HCT116 (cell line): ENCODE measurements at regions not wholly inside any gene's neighbourhood (a gene's known extent, or its start where the extent isn't known, plus 50 kb on each side); places are given as distances from the start of the nearest gene placed in this dataset.

Experiments
- ATAC-seq: fragments of 200-7000 bp; cut with Tn5 transposase; 2 replicates; pipeline ENCODE4 v1.9.1; 2020; ENCODE audit warnings: mild to moderate bottlenecking, moderate library complexity
- BruUV-seq: library from RNA; stranded (reverse); fragments of 400-500 nt; replicated peaks from 2 replicates; lab custom pipeline; 2021; lab: Mats Ljungman, UMichigan
- CTCF ChIA-PET: fragments of 300-600 bp; sonication (Branson Sonifier 250); formaldehyde crosslinking; loops from one replicate; lab custom pipeline; 2021; ENCODE audit warnings: antibody characterized with exemption; lab: Charles Lee
- POLR2A ChIA-PET: fragments of 300-600, 350-600 bp; sonication (Branson Sonifier 250); formaldehyde crosslinking; loops from one replicate; lab custom pipeline; 2021; ENCODE audit warnings: antibody characterized with exemption; lab: Charles Lee
- RAD21 ChIA-PET, 2 experiments: fragments of 300-600 bp; sonication (Branson Sonifier 250); formaldehyde crosslinking; loops; one replicate each; lab custom pipeline; 2023; ENCODE audit warnings: low total read pairs in 2 of 2; ENCODE audit not compliant: uncharacterized antibody in 2 of 2, unreplicated experiment in 2 of 2, low non-redundant PET in 1 of 2; lab: Charles Lee
- DNase-seq: peaks from one replicate; pipeline ENCODE4 v3.0.0-alpha.2; 2010; ENCODE audit warnings: low read depth, low spot score
- H2AFZ ChIP-seq: fragments of 200-600 bp; shearing (Covaris generic), sonication (generic); 2 replicates; pipeline ENCODE4 v1.6.1; 2017; ENCODE audit warnings: low read depth, mixed run types, mixed read lengths, antibody characterized with exemption, low read length; ENCODE audit not compliant: poor library complexity, severe bottlenecking
- H3K27ac ChIP-seq: 2 replicates; pipeline ENCODE4 v1.5.1; 2012; ENCODE audit warnings: low read depth, low read length
- H3K27me3 ChIP-seq: fragments of 200-600 bp; sonication (generic); 2 replicates; pipeline ENCODE4 v1.6.1; 2016; ENCODE audit warnings: mixed run types, low read length, mixed read lengths; ENCODE audit not compliant: insufficient read depth
- H3K36me3 ChIP-seq, 2 experiments: fragments of 200-500 bp in 1 of 2; fragments of 200-600 bp in 1 of 2; sonication (Bioruptor generic) in 1 of 2; sonication (generic) in 1 of 2; 2 replicates each; pipeline versions ENCODE4 v1.5.1 to v1.6.1; 2014 to 2016; ENCODE audit warnings: low read length in 2 of 2, inconsistent platforms in 1 of 2, mixed read lengths in 1 of 2, mixed run types in 1 of 2; ENCODE audit not compliant: insufficient read depth in 2 of 2, control insufficient read depth in 1 of 2
- H3K4me1 ChIP-seq, 2 experiments: fragments of 200-600 bp in 1 of 2; sonication (generic) in 1 of 2; 2 replicates each; pipeline versions ENCODE4 v1.5.1 to v1.6.1; 2012 to 2017; ENCODE audit warnings: low read length in 2 of 2, inconsistent platforms in 1 of 2, mild to moderate bottlenecking in 1 of 2, mixed read lengths in 1 of 2, mixed run types in 1 of 2, moderate library complexity in 1 of 2; ENCODE audit not compliant: insufficient read depth in 2 of 2, control insufficient read depth in 1 of 2
- H3K4me2 ChIP-seq: fragments of 200-600 bp; sonication (generic); 2 replicates; pipeline ENCODE4 v1.6.1; 2017; ENCODE audit warnings: mixed run types, low read length, mixed read lengths
- H3K4me3 ChIP-seq, 2 experiments: fragments of 200-600 bp in 1 of 2; sonication (generic) in 1 of 2; replicated peaks in 1 of 2; 2 replicates each; pipeline ENCODE4 v1.5.1; 2011 to 2016; ENCODE audit warnings: low read length in 2 of 2, control low read depth in 1 of 2, low read depth in 1 of 2, mild to moderate bottlenecking in 1 of 2, mixed read lengths in 1 of 2, mixed run types in 1 of 2
- H3K79me2 ChIP-seq: fragments of 200-600 bp; sonication (generic); 2 replicates; pipeline ENCODE4 v1.6.1; 2017; ENCODE audit warnings: mild to moderate bottlenecking, mixed run types, low read length, moderate library complexity, mixed read lengths; ENCODE audit not compliant: insufficient read depth
- H3K9ac ChIP-seq: fragments of 200-600 bp; sonication (generic); 2 replicates; pipeline ENCODE4 v1.6.1; 2016; ENCODE audit warnings: low read length, mixed read lengths
- H3K9me2 ChIP-seq: fragments of 200-600 bp; sonication (generic), shearing (Covaris generic); 2 replicates; pipeline ENCODE4 v1.6.1; 2017; ENCODE audit warnings: mixed run types, mild to moderate bottlenecking, moderate library complexity; ENCODE audit not compliant: insufficient read depth
- H3K9me3 ChIP-seq, 2 experiments: fragments of 200-500 bp in 1 of 2; fragments of 200-600 bp in 1 of 2; sonication (Bioruptor generic) in 1 of 2; sonication (generic) in 1 of 2; 2 replicates each; pipeline ENCODE4 v1.6.1; 2014 to 2017; ENCODE audit warnings: low read length in 2 of 2, mixed read lengths in 2 of 2, inconsistent platforms in 1 of 2, low read depth in 1 of 2, mild to moderate bottlenecking in 1 of 2, mixed run types in 1 of 2, moderate library complexity in 1 of 2; ENCODE audit not compliant: control insufficient read depth in 1 of 2, insufficient read depth in 1 of 2
- H4K20me1 ChIP-seq: fragments of 200-600 bp; sonication (generic), shearing (Covaris generic); 2 replicates; pipeline ENCODE4 v1.6.1; 2017; ENCODE audit warnings: mixed run types, mild to moderate bottlenecking, moderate library complexity; ENCODE audit not compliant: insufficient read depth
- CEBPB ChIP-seq: IDR thresholded peaks from 2 replicates; pipeline ENCODE4 v1.6.1; 2012; ENCODE audit warnings: low read depth
- CTCF ChIP-seq, 3 experiments: fragments of 200-600 bp in 1 of 3; sonication (generic) in 1 of 3; IDR thresholded peaks in 2 of 3; conservative IDR thresholded peaks in 1 of 3; 2 replicates each; pipeline ENCODE4 v1.5.1; 2012 to 2017; ENCODE audit warnings: low read depth in 2 of 3, low read length in 2 of 3, antibody characterized with exemption in 1 of 3, borderline replicate concordance in 1 of 3, control low read depth in 1 of 3, mild to moderate bottlenecking in 1 of 3, mixed read lengths in 1 of 3, mixed run types in 1 of 3, moderate library complexity in 1 of 3; ENCODE audit not compliant: insufficient read depth in 1 of 3
- ELF1 ChIP-seq: IDR thresholded peaks from 2 replicates; pipeline ENCODE4 v1.6.1; 2012; ENCODE audit warnings: low read depth, borderline replicate concordance
- EZH2phosphoT487 ChIP-seq: fragments of 200-600 bp; IDR thresholded peaks from 2 replicates; pipeline ENCODE4 v1.6.1; 2018; ENCODE audit warnings: antibody characterized with exemption, borderline replicate concordance
- FOSL1 ChIP-seq: IDR thresholded peaks from 2 replicates; pipeline ENCODE4 v1.6.1; 2012; ENCODE audit warnings: low read depth
- POLR2A ChIP-seq: IDR thresholded peaks from 2 replicates; pipeline ENCODE4 v1.7.0; 2011; ENCODE audit warnings: borderline replicate concordance; ENCODE audit not compliant: insufficient read depth, insufficient read length; ENCODE audit errors: extremely low read depth
- POLR2AphosphoS5 ChIP-seq: IDR thresholded peaks from 2 replicates; pipeline ENCODE4 v1.6.1; 2011; ENCODE audit warnings: mild to moderate bottlenecking, low read depth, low read length, moderate library complexity
- SIN3A ChIP-seq: IDR thresholded peaks from 2 replicates; pipeline ENCODE4 v1.6.1; 2012; ENCODE audit warnings: low read depth
- SP1 ChIP-seq: IDR thresholded peaks from 2 replicates; pipeline ENCODE4 v1.6.1; 2012; ENCODE audit warnings: low read depth
- SRF ChIP-seq: IDR thresholded peaks from 2 replicates; pipeline ENCODE4 v1.6.1; 2012; ENCODE audit warnings: low read depth
- YY1 ChIP-seq: IDR thresholded peaks from 2 replicates; pipeline ENCODE4 v1.6.1; 2011; ENCODE audit warnings: low read length, low read depth, moderate library complexity, mild to moderate bottlenecking; ENCODE audit not compliant: insufficient replicate concordance; ENCODE audit errors: extremely low read depth
- ZNF274 ChIP-seq: fragments of 200-500 bp; sonication (Bioruptor generic); IDR thresholded peaks from 2 replicates; pipeline ENCODE4 v1.6.1; 2014; ENCODE audit warnings: mild to moderate bottlenecking, low read depth, low read length, inconsistent platforms
- intact Hi-C: fragments of 100-400 bp; cut with micrococcal nuclease; formaldehyde crosslinking; loops from 2 replicates; pipeline ENCODE4 v1.10.0; 2022
- TF ChIP-seq, protein P1 (sequence below): IDR thresholded peaks from 2 replicates; pipeline ENCODE4 v1.6.1; 2012
- TF ChIP-seq, protein P2 (sequence below): IDR thresholded peaks from 2 replicates; pipeline ENCODE4 v1.6.1; 2012; ENCODE audit warnings: low read depth
- TF ChIP-seq, protein P3 (sequence below): IDR thresholded peaks from 2 replicates; pipeline ENCODE4 v1.6.1; 2012

- ChIA-PET POLR2A (no interaction called here), RAD21 (no interaction called here), CTCF (no interaction called here)
- Histone ChIP-seq H3K4me3 (no peak overlapping the region), H3K27ac (no peak overlapping the region), H3K79me2 (no peaks in the 10 kb centered on the region), H3K36me3 (no peaks in the 10 kb centered on the region), H2AFZ (no peak overlapping the region), H3K9me3 (no peaks in the 10 kb centered on the region), H3K9me2 (no peaks in the 10 kb centered on the region), H3K9ac (no peak overlapping the region), H4K20me1 (no peaks in the 10 kb centered on the region), H3K4me2 (no peak overlapping the region), H3K27me3 (peaks cover 39% of the 10 kb centered on the region), H3K4me1 (no peaks in the 10 kb centered on the region)
- no TSS peak for BruUV-seq
- intact Hi-C loops: no loop called here
- TF ChIP-seq, protein P1, sequence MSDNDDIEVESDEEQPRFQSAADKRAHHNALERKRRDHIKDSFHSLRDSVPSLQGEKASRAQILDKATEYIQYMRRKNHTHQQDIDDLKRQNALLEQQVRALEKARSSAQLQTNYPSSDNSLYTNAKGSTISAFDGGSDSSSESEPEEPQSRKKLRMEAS: no peak
- TF ChIP-seq ELF1 (no peak), POLR2A (no peak), FOSL1 (no peak), CTCF (IDR thresholded peaks at IDR 0.05 in 2 of 3, conservative IDR thresholded peaks at IDR 0.05 in 1 of 3; ENCODE audit: borderline replicate concordance in 1 of 3, insufficient read depth in 1 of 3, low read depth in 2 of 3, low read length in 2 of 3) (no peak), SP1 (no peak)
- no peak for DNase-seq
- no peak for ATAC-seq
Observed at GRCh38 chr3:43960448-43960840, 269.7 kb downstream of the ABHD5 start.

DNA sequence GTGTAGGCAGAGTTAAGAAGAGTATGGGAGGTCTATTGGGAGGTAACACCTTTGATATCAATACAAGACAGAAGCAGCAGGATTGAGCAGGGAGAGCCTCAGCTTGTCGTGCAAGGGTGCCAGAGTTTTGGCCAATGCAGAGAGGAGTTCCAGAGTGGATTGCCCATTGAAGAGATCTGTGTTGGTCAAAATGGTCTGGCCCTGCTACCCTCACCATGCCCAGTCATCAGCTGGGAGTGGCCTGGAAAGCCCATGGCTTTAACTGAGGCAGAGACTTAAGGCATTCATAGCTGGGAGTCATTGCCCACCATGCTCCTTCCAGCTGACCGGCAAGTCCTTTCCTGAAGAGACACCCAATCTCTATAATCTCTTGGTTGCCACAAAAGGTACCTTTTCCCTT is 271.3 kb downstream of the ABHD5 start:
- intact Hi-C loops: no loop called here
- H2AFZ ChIP-seq: no peak overlapping the region
- H3K4me1 ChIP-seq: no peaks in the 10 kb centered on the region
- peaks cover 31% of the 10 kb centered on the region for H3K27me3 ChIP-seq
- no peak overlapping the region for H3K9ac ChIP-seq
- DNase-seq: no peak
- no peaks in the 10 kb centered on the region for H3K36me3 ChIP-seq
- CTCF ChIA-PET: no interaction called here
- no TSS peak for BruUV-seq
- no peaks in the 10 kb centered on the region for H3K79me2 ChIP-seq
- RAD21 ChIA-PET: no interaction called here
- no peak overlapping the region for H3K27ac ChIP-seq
- no peaks in the 10 kb centered on the region for H4K20me1 ChIP-seq
- ATAC-seq: no peak
- no peaks in the 10 kb centered on the region for H3K9me2 ChIP-seq
- H3K4me2 ChIP-seq: no peak overlapping the region
- POLR2A ChIA-PET: no interaction called here
- H3K4me3 ChIP-seq: no peak overlapping the region
- H3K9me3 ChIP-seq: no peaks in the 10 kb centered on the region
- TF ChIP-seq ZNF274 (no peak), SIN3A (no peak), POLR2AphosphoS5 (no peak), YY1 (no peak), SRF (no peak), POLR2A (no peak), EZH2phosphoT487 (no peak), CEBPB (no peak), ELF1 (no peak)
- TF ChIP-seq, protein P2, sequence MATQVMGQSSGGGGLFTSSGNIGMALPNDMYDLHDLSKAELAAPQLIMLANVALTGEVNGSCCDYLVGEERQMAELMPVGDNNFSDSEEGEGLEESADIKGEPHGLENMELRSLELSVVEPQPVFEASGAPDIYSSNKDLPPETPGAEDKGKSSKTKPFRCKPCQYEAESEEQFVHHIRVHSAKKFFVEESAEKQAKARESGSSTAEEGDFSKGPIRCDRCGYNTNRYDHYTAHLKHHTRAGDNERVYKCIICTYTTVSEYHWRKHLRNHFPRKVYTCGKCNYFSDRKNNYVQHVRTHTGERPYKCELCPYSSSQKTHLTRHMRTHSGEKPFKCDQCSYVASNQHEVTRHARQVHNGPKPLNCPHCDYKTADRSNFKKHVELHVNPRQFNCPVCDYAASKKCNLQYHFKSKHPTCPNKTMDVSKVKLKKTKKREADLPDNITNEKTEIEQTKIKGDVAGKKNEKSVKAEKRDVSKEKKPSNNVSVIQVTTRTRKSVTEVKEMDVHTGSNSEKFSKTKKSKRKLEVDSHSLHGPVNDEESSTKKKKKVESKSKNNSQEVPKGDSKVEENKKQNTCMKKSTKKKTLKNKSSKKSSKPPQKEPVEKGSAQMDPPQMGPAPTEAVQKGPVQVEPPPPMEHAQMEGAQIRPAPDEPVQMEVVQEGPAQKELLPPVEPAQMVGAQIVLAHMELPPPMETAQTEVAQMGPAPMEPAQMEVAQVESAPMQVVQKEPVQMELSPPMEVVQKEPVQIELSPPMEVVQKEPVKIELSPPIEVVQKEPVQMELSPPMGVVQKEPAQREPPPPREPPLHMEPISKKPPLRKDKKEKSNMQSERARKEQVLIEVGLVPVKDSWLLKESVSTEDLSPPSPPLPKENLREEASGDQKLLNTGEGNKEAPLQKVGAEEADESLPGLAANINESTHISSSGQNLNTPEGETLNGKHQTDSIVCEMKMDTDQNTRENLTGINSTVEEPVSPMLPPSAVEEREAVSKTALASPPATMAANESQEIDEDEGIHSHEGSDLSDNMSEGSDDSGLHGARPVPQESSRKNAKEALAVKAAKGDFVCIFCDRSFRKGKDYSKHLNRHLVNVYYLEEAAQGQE: no peak
- TF ChIP-seq, protein P3, sequence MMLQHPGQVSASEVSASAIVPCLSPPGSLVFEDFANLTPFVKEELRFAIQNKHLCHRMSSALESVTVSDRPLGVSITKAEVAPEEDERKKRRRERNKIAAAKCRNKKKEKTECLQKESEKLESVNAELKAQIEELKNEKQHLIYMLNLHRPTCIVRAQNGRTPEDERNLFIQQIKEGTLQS: no peak
